ENCODE measurements at regions not wholly inside any gene's neighbourhood (a gene's known extent, or its start where the extent isn't known, plus 50 kb on each side); places are given as distances from the start of the nearest gene placed in this dataset.

GRCh38 chr13:71214357-71214756 is 652.6 kb downstream of the DACH1 start:
- TF ChIP-seq CTCF (IDR thresholded peaks at IDR 0.05; ENCODE audit: borderline replicate concordance, extremely low read depth, low read length, poor library complexity, severe bottlenecking) (no peak), EZH2 (IDR thresholded peaks at IDR 0.05; ENCODE audit: borderline replicate concordance, low read depth, low read length, severe bottlenecking) (no peak)

All from DND-41 (cell line).